ENCODE measurements at regions not wholly inside any gene's neighbourhood (a gene's known extent, or its start where the extent isn't known, plus 50 kb on each side); places are given as distances from the start of the nearest gene placed in this dataset.

GRCh38 chr16:22618842-22619241 is 108.2 kb downstream of the NPIPB5 start (continued):
- TF ChIP-seq REST (IDR thresholded peaks at IDR 0.05; ENCODE audit: unreplicated experiment) (no peak), ZNF331 (CRISPR knock-in tag; IDR thresholded peaks at IDR 0.05; ENCODE audit: low read depth) (no peak), EZH2phosphoT487 (IDR thresholded peaks at IDR 0.05; ENCODE audit: unreplicated experiment) (no peak), STAT1 (IDR thresholded peaks at IDR 0.05; ENCODE audit: unreplicated experiment) (no peak), ETS1 (IDR thresholded peaks at IDR 0.05) (no peak)

GRCh38 chr16:22621586-22622155 is 111.0 kb downstream of the NPIPB5 start:
- peak; percentile 53 for ATAC-seq
- Mint-ChIP-seq H3K4me1 (peaks cover 9% of the 10 kb centered on the region; the same call in 2 of the 3 replicates), H3K4me3 (no peak overlapping the region), H3K27ac (no peak overlapping the region), H3K27me3 (ENCODE audit: insufficient read depth, low read depth, poor library complexity) (peaks cover 5% of the 10 kb centered on the region), H3K36me3 (ENCODE audit: low read depth) (no peaks in the 10 kb centered on the region), H3K9me3 (no peaks in the 10 kb centered on the region)
- Histone ChIP-seq H3K27ac (ENCODE audit: low read depth) (no peak overlapping the region), H3F3A (replicated peaks; ENCODE audit: low read depth) (no peaks in the 10 kb centered on the region; the same call in none of the 2 replicates), H3K4me3 (no peak overlapping the region), H4K20me1 (replicated peaks; ENCODE audit: insufficient read depth) (no peaks in the 10 kb centered on the region), H3K9me2 (ENCODE audit: insufficient read depth) (0 out of 2 replicates have a peak, but pooled peaks cover 6% of the 10 kb centered on the region), H3K27me3 (ENCODE audit: insufficient read depth) (no peaks in the 10 kb centered on the region), H3K79me2 (replicated peaks; ENCODE audit: insufficient read depth) (no peaks in the 10 kb centered on the region), H3K4me1 (ENCODE audit: insufficient read depth) (peaks cover 49% of the 10 kb centered on the region), H3K36me3 (ENCODE audit: insufficient read depth) (no peaks in the 10 kb centered on the region), H2AFZ (no peak overlapping the region), H3K4me2 (peak overlapping the region; percentile 3; the same call in 1 of the 2 replicates)
- TF ChIP-seq STAT1 (IDR thresholded peaks at IDR 0.05; ENCODE audit: unreplicated experiment) (no peak), REST (IDR thresholded peaks at IDR 0.05; ENCODE audit: unreplicated experiment) (no peak), CREB1 (CRISPR knock-in tag; IDR thresholded peaks at IDR 0.05; ENCODE audit: low read depth) (no peak)
- DNase-seq (ENCODE audit: low spot score) = no peak
